NT2/D1 (cell line): ENCODE measurements at regions not wholly inside any gene's neighbourhood (a gene's known extent, or its start where the extent isn't known, plus 50 kb on each side); places are given as distances from the start of the nearest gene placed in this dataset.

Experiments
- YY1 ChIP-seq: IDR thresholded peaks from 2 replicates; pipeline ENCODE4 v1.6.1; 2011; ENCODE audit not compliant: insufficient read length, insufficient read depth
- ZNF274 ChIP-seq: IDR thresholded peaks from 2 replicates; pipeline ENCODE4 v1.6.1; 2011; ENCODE audit warnings: mild to moderate bottlenecking, low read depth, low read length

DNA sequence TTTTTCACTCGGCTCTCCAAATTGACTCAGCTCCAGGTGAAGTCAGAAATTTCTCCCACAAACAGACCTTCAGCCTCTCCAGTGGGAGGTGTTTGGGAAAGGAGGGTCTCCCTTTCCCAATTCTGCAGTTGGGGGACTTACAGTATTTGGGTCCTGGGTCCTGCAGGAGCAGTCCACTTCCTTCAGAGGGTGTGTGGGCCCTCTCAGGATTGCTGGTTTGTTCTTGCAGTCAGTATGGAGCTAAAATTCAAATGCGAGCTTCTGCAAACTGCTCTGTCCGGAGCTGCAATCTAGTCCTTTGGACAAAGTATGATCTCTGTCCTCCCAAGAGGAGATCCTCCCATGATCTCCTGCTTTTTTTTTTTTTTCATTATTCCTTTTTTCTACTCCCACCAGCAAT, 87.9 kb upstream of the MSTN start:
- TF ChIP-seq ZNF274 (no peak), YY1 (no peak)
